Activated CD8-positive, alpha-beta memory T cell treated with anti-CD3 and anti-CD28 coated beads for 48 hours (primary cell): ENCODE measurements at regions not wholly inside any gene's neighbourhood (a gene's known extent, or its start where the extent isn't known, plus 50 kb on each side); places are given as distances from the start of the nearest gene placed in this dataset.

Experiments
- DNase-seq, 3 experiments: peaks; one replicate each; pipeline ENCODE4 v3.0.0-alpha.2; 2020; ENCODE audit warnings: low read depth in 2 of 3, low spot score in 2 of 3

- no peak for DNase-seq
These were observed 67.6 kb upstream of the AMPD3 start for GRCh38 chr11:10387206-10388083.

- DNase-seq: no peak
These were observed 67.0 kb upstream of the AMPD3 start for GRCh38 chr11:10388101-10388500.

- DNase-seq: no peak
These were observed 66.5 kb upstream of the AMPD3 start for GRCh38 chr11:10388574-10388973.

GRCh38 chr11:10390375-10390774, 64.7 kb upstream of the AMPD3 start:
- DNase-seq: no peak

- no peak for DNase-seq
These were observed 62.7 kb upstream of the AMPD3 start for GRCh38 chr11:10392095-10393079.

- DNase-seq: no peak
These were observed 60.6 kb upstream of the AMPD3 start for GRCh38 chr11:10394229-10395101.

GRCh38 chr11:10395166-10395897, 59.7 kb upstream of the AMPD3 start:
- no peak for DNase-seq

- no peak for DNase-seq
These were observed 58.3 kb upstream of the AMPD3 start for GRCh38 chr11:10396771-10397170.

GRCh38 chr11:10397226-10397987, 57.7 kb upstream of the AMPD3 start:
- DNase-seq: no peak

- DNase-seq: no peak
These were observed 56.5 kb upstream of the AMPD3 start for GRCh38 chr11:10398525-10398924.

GRCh38 chr11:10400856-10401255, 54.2 kb upstream of the AMPD3 start:
- DNase-seq: no peak

GRCh38 chr11:10401256-10401655, 53.8 kb upstream of the AMPD3 start:
- DNase-seq: no peak

- no peak for DNase-seq
These were observed 53.2 kb upstream of the AMPD3 start for GRCh38 chr11:10401696-10402392.
